ENCODE measurements at regions not wholly inside any gene's neighbourhood (a gene's known extent, or its start where the extent isn't known, plus 50 kb on each side); places are given as distances from the start of the nearest gene placed in this dataset.
"Not testable (repeated sequence)": the region's sequence is repeated elsewhere in the genome, so short reads cannot be mapped to it uniquely, and the experiment has no call there.

- no peak for DNase-seq
Observed at GRCh38 chr1:115182012-115182715, 92.9 kb upstream of the TSPAN2 start.

GRCh38 chr1:115181231-115181630 lies 91.9 kb upstream of the TSPAN2 start:
- no peak for DNase-seq

- no peak for DNase-seq
Observed at GRCh38 chr1:115179397-115180079, 90.2 kb upstream of the TSPAN2 start.

- DNase-seq, result no peak
Observed at GRCh38 chr1:115176189-115176588, 86.9 kb upstream of the TSPAN2 start.

- no peak for DNase-seq
Observed at GRCh38 chr1:115175596-115175995, 86.3 kb upstream of the TSPAN2 start.

GRCh38 chr1:115173151-115173550 lies 83.8 kb upstream of the TSPAN2 start:
- no peak for DNase-seq

GRCh38 chr1:115172270-115172669 lies 83.0 kb upstream of the TSPAN2 start:
- no peak for DNase-seq

- DNase-seq, result no peak
Observed at GRCh38 chr1:115170961-115171392, 81.7 kb upstream of the TSPAN2 start.

- DNase-seq, result no peak
Observed at GRCh38 chr1:115170377-115170776, 81.1 kb upstream of the TSPAN2 start.

GRCh38 chr1:115168026-115168425 lies 78.7 kb upstream of the TSPAN2 start:
- no peak for DNase-seq

GRCh38 chr1:115166531-115167091 lies 77.3 kb upstream of the TSPAN2 start:
- DNase-seq, result no peak

- no peak for DNase-seq
Observed at GRCh38 chr1:115165776-115166175, 76.5 kb upstream of the TSPAN2 start.

GRCh38 chr1:115164940-115165705 lies 75.8 kb upstream of the TSPAN2 start:
- DNase-seq, result no peak

- no peak for DNase-seq
Observed at GRCh38 chr1:115164484-115164883, 75.2 kb upstream of the TSPAN2 start.

- DNase-seq, result no peak
Observed at GRCh38 chr1:115160728-115161127, 71.4 kb upstream of the TSPAN2 start.

- DNase-seq, result no peak
Observed at GRCh38 chr1:115159958-115160357, 70.7 kb upstream of the TSPAN2 start.

- DNase-seq, result no peak
Observed at GRCh38 chr1:115158181-115158580, 68.9 kb upstream of the TSPAN2 start.

- DNase-seq, result no peak
Observed at GRCh38 chr1:115156826-115157468, 67.6 kb upstream of the TSPAN2 start.

GRCh38 chr1:115153966-115154557 lies 64.8 kb upstream of the TSPAN2 start:
- no peak for DNase-seq

GRCh38 chr1:115147928-115148327 lies 58.6 kb upstream of the TSPAN2 start:
- DNase-seq, result not testable (repeated sequence)

- DNase-seq, result no peak
Observed at GRCh38 chr1:115145226-115145625, 55.9 kb upstream of the TSPAN2 start.
